ENCODE measurements at regions not wholly inside any gene's neighbourhood (a gene's known extent, or its start where the extent isn't known, plus 50 kb on each side); places are given as distances from the start of the nearest gene placed in this dataset.

DNA sequence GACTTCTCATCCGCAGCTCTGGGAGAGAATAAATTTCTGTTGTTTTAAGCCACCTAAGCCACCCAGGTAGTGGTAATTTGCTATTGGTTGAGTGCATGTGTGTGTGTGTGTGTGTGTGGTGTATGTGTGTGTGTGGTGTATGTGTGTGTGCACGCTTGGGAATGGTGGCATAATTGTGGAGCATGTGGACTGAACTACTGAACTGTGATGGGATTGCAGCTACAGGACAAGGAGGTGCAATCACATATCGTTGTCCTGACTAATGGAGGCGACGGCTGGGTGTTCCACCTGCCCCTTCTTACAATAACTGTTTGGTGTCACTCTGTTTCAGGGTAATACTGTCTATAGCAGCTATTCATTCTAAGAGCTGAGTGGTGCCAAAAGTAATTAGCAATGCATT lies 448.7 kb upstream of the PFKP start:
- Histone ChIP-seq H2BK120ac (ENCODE audit: low read depth, low read length) (no peak overlapping the region), H3K9me3 (replicated peaks in 1 of 2; ENCODE audit: control insufficient read depth in 2 of 2, insufficient read depth in 1 of 2, low read depth in 1 of 2, low read length in 2 of 2) (no peaks in the 10 kb centered on the region), H3K36me3 (replicated peaks in 1 of 2; ENCODE audit: control insufficient read depth in 2 of 2, insufficient read depth in 2 of 2, low read length in 2 of 2) (no peaks in the 10 kb centered on the region), H3K4ac (ENCODE audit: low read length) (no peak overlapping the region), H2BK15ac (ENCODE audit: low read length) (no peak overlapping the region), H3K4me1 (ENCODE audit: control insufficient read depth in 2 of 2, insufficient read depth in 1 of 2, low read depth in 1 of 2, low read length in 2 of 2) (peaks cover 0 to 4% of the 10 kb centered on the region in 2 donors), H3K9ac (ENCODE audit: low read depth, low read length, poor library complexity) (no peak overlapping the region), H3K27ac (replicated peaks; ENCODE audit: low read length) (no peak overlapping the region), H3K23ac (ENCODE audit: low read depth, low read length, poor library complexity) (no peak overlapping the region), H4K8ac (ENCODE audit: low read depth, low read length) (no peak overlapping the region), H3K79me1 (ENCODE audit: low read depth, low read length) (no peaks in the 10 kb centered on the region), H2AK5ac (ENCODE audit: low read depth, low read length) (no peak overlapping the region), H3K14ac (ENCODE audit: low read length) (no peak overlapping the region), H2BK5ac (ENCODE audit: low read length) (no peak overlapping the region), H2BK12ac (ENCODE audit: low read length) (no peak overlapping the region), H3K27me3 (ENCODE audit: control insufficient read depth in 3 of 3, insufficient read depth in 3 of 3, low read depth in 1 of 3, low read length in 3 of 3) (no peaks in the 10 kb centered on the region), H4K91ac (ENCODE audit: low read depth, low read length, poor library complexity) (no peak overlapping the region), H3K18ac (ENCODE audit: low read length) (no peak overlapping the region), H3K4me3 (ENCODE audit: low read length in 2 of 2) (no peak overlapping the region), H3K4me2 (ENCODE audit: insufficient read depth, low read length, poor library complexity, severe bottlenecking) (no peak overlapping the region), H2AFZ (ENCODE audit: low read length) (no peak overlapping the region)
- DNase-seq (ENCODE audit: low spot score), result no peak
- no CpG with 5 or more reads among the region's 5 CpGs for WGBS, 2 donors (ENCODE audit: extremely low coverage in 2 of 2, insufficient read length in 2 of 2, insufficient replicate concordance in 1 of 2)

DNA sequence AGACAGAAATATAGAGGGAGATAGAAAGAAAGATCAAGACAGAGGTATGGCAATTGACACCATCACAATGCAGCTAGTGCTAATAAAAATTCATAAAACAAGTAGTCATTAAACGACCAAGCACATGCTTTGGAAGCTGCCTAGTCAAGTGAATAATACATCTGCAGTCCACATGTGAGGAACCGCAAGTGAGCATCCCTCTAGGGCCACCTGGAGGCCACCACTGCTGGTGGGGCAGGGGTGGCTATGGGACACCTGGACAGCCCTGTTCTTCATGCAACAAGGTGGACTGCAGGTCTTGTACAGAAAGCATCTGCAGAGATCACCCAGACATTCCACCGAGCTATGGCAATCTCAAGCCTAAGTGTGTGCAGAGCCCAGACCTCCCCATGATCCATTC lies 451.1 kb upstream of the PFKP start:
- Histone ChIP-seq H3K18ac (ENCODE audit: low read length) (no peak overlapping the region), H3K14ac (ENCODE audit: low read length) (no peak overlapping the region), H2BK15ac (ENCODE audit: low read length) (peak overlapping the region; percentile 22), H4K8ac (ENCODE audit: low read depth, low read length) (no peak overlapping the region), H2AFZ (ENCODE audit: low read length) (no peak overlapping the region), H3K4me3 (ENCODE audit: low read length in 2 of 2) (no peak overlapping the region), H3K4me2 (ENCODE audit: insufficient read depth, low read length, poor library complexity, severe bottlenecking) (no peak overlapping the region), H4K91ac (ENCODE audit: low read depth, low read length, poor library complexity) (no peak overlapping the region), H2AK5ac (ENCODE audit: low read depth, low read length) (no peak overlapping the region), H3K4ac (ENCODE audit: low read length) (no peak overlapping the region), H3K9me3 (replicated peaks in 1 of 2; ENCODE audit: control insufficient read depth in 2 of 2, insufficient read depth in 1 of 2, low read depth in 1 of 2, low read length in 2 of 2) (no peaks in the 10 kb centered on the region), H2BK120ac (ENCODE audit: low read depth, low read length) (peak overlapping the region; percentile 14), H2BK5ac (ENCODE audit: low read length) (no peak overlapping the region), H3K27ac (replicated peaks; ENCODE audit: low read length) (no peak overlapping the region), H2BK12ac (ENCODE audit: low read length) (no peak overlapping the region), H3K27me3 (ENCODE audit: control insufficient read depth in 3 of 3, insufficient read depth in 3 of 3, low read depth in 1 of 3, low read length in 3 of 3) (no peaks in the 10 kb centered on the region), H3K23ac (ENCODE audit: low read depth, low read length, poor library complexity) (no peak overlapping the region), H3K9ac (ENCODE audit: low read depth, low read length, poor library complexity) (no peak overlapping the region), H3K4me1 (ENCODE audit: control insufficient read depth in 2 of 2, insufficient read depth in 1 of 2, low read depth in 1 of 2, low read length in 2 of 2) (peaks cover under 1 to 5% of the 10 kb centered on the region in 2 donors), H3K36me3 (replicated peaks in 1 of 2; ENCODE audit: control insufficient read depth in 2 of 2, insufficient read depth in 2 of 2, low read length in 2 of 2) (no peaks in the 10 kb centered on the region), H3K79me1 (ENCODE audit: low read depth, low read length) (no peaks in the 10 kb centered on the region)
- DNase-seq (ENCODE audit: low spot score), result no peak
- no CpG with 5 or more reads among the region's 3 CpGs for WGBS, 2 donors (ENCODE audit: extremely low coverage in 2 of 2, insufficient read length in 2 of 2, insufficient replicate concordance in 1 of 2)

DNA sequence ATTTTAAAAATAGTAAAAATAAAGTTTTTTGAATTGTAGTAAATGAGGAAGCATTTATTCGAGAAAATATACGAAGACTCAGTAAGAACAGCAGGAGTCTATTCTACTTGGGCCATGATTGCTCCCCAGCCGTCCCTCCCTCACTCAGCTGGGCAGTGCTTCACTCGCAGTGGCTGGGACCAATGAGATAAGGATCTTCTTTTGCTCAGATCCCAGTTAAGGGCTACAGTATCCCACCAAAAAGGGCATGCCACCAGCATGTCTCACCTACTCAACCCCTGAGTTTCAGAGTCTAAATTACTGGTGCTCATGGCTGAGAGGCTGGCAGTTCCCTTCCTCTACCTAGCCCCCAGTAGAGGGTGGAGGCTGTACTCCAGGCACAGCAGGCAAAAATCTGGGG lies 455.7 kb upstream of the PFKP start:
- H3K18ac ChIP-seq (ENCODE audit: low read length), result peak overlapping the region; percentile 32
- no peak overlapping the region for H2BK5ac ChIP-seq (ENCODE audit: low read length)
- no peak overlapping the region for H3K14ac ChIP-seq (ENCODE audit: low read length)
- H4K91ac ChIP-seq (ENCODE audit: low read depth, low read length, poor library complexity), result no peak overlapping the region
- no peaks in the 10 kb centered on the region for H3K36me3 ChIP-seq (replicated peaks in 1 of 2; ENCODE audit: control insufficient read depth in 2 of 2, insufficient read depth in 2 of 2, low read length in 2 of 2)
- H3K23ac ChIP-seq (ENCODE audit: low read depth, low read length, poor library complexity), result no peak overlapping the region
- H2BK120ac ChIP-seq (ENCODE audit: low read depth, low read length), result no peak overlapping the region
- no peak overlapping the region for H3K27ac ChIP-seq (replicated peaks; ENCODE audit: low read length)
- peak overlapping the region; percentile 37 for H2BK15ac ChIP-seq (ENCODE audit: low read length)
- H3K79me1 ChIP-seq (ENCODE audit: low read depth, low read length), result no peaks in the 10 kb centered on the region
- no peak overlapping the region for H3K4ac ChIP-seq (ENCODE audit: low read length)
- no peak overlapping the region for H3K9ac ChIP-seq (ENCODE audit: low read depth, low read length, poor library complexity)
- no peak overlapping the region for H2AK5ac ChIP-seq (ENCODE audit: low read depth, low read length)
- peaks cover 0 to 1% of the 10 kb centered on the region in 2 donors for H3K9me3 ChIP-seq (replicated peaks in 1 of 2; ENCODE audit: control insufficient read depth in 2 of 2, insufficient read depth in 1 of 2, low read depth in 1 of 2, low read length in 2 of 2)
- no peak overlapping the region for H4K8ac ChIP-seq (ENCODE audit: low read depth, low read length)
- H3K4me1 ChIP-seq (ENCODE audit: control insufficient read depth in 2 of 2, insufficient read depth in 1 of 2, low read depth in 1 of 2, low read length in 2 of 2), result peaks cover 0 to 12% of the 10 kb centered on the region in 2 donors
- no peak overlapping the region for H3K4me3 ChIP-seq (ENCODE audit: low read length in 2 of 2)
- H3K4me2 ChIP-seq (ENCODE audit: insufficient read depth, low read length, poor library complexity, severe bottlenecking), result no peak overlapping the region
- 100% methylated on average over 2 of the region's 4 CpGs; no CpG with 5 or more reads in 1 of the 2 donors for WGBS, 2 donors (ENCODE audit: extremely low coverage in 2 of 2, insufficient read length in 2 of 2, insufficient replicate concordance in 1 of 2)
- peak overlapping the region; percentile 59 for H2BK12ac ChIP-seq (ENCODE audit: low read length)
- no peak for DNase-seq (ENCODE audit: low spot score)
- no peaks in the 10 kb centered on the region for H3K27me3 ChIP-seq (ENCODE audit: control insufficient read depth in 3 of 3, insufficient read depth in 3 of 3, low read depth in 1 of 3, low read length in 3 of 3)
- H2AFZ ChIP-seq (ENCODE audit: low read length), result no peak overlapping the region

DNA sequence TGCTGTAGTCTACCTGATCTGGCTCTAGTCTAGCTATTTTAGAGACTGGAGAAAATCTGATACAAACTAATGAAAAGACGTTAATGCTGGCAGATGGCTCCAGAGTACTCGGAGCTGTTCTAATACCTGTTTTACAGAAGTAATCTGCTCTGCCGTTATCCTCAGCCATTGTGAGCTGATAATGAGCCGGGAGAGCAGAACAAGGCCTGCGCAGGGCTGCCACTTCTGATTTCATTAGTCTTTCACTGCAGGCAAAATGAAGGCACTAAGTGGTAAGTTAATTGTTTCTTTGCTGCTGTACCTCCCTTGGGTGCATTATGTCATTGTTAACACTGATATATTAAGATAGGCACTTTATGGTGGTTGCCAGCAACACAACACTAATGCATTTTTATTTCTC lies 456.4 kb upstream of the PFKP start:
- Histone ChIP-seq H3K36me3 (replicated peaks in 1 of 2; ENCODE audit: control insufficient read depth in 2 of 2, insufficient read depth in 2 of 2, low read length in 2 of 2) (no peaks in the 10 kb centered on the region), H2BK12ac (ENCODE audit: low read length) (no peak overlapping the region), H3K27me3 (ENCODE audit: control insufficient read depth in 3 of 3, insufficient read depth in 3 of 3, low read depth in 1 of 3, low read length in 3 of 3) (no peaks in the 10 kb centered on the region), H2AFZ (ENCODE audit: low read length) (peak overlapping the region; percentile 12), H3K27ac (replicated peaks; ENCODE audit: low read length) (peak overlapping the region; percentile 22), H3K9me3 (replicated peaks in 1 of 2; ENCODE audit: control insufficient read depth in 2 of 2, insufficient read depth in 1 of 2, low read depth in 1 of 2, low read length in 2 of 2) (peaks cover 1 to 3% of the 10 kb centered on the region in 2 donors), H3K14ac (ENCODE audit: low read length) (no peak overlapping the region), H2BK15ac (ENCODE audit: low read length) (no peak overlapping the region), H3K4me2 (ENCODE audit: insufficient read depth, low read length, poor library complexity, severe bottlenecking) (no peak overlapping the region), H3K79me1 (ENCODE audit: low read depth, low read length) (no peaks in the 10 kb centered on the region), H3K23ac (ENCODE audit: low read depth, low read length, poor library complexity) (no peak overlapping the region), H3K18ac (ENCODE audit: low read length) (no peak overlapping the region), H3K4me1 (ENCODE audit: control insufficient read depth in 2 of 2, insufficient read depth in 1 of 2, low read depth in 1 of 2, low read length in 2 of 2) (peaks cover 0 to 12% of the 10 kb centered on the region in 2 donors), H2BK5ac (ENCODE audit: low read length) (no peak overlapping the region), H2AK5ac (ENCODE audit: low read depth, low read length) (no peak overlapping the region), H3K9ac (ENCODE audit: low read depth, low read length, poor library complexity) (no peak overlapping the region), H4K91ac (ENCODE audit: low read depth, low read length, poor library complexity) (no peak overlapping the region), H2BK120ac (ENCODE audit: low read depth, low read length) (no peak overlapping the region), H4K8ac (ENCODE audit: low read depth, low read length) (no peak overlapping the region), H3K4ac (ENCODE audit: low read length) (no peak overlapping the region), H3K4me3 (ENCODE audit: low read length in 2 of 2) (no peak overlapping the region)
- DNase-seq (ENCODE audit: low spot score), result peak; percentile 6
- no CpG with 5 or more reads among the region's 5 CpGs for WGBS, 2 donors (ENCODE audit: extremely low coverage in 2 of 2, insufficient read length in 2 of 2, insufficient replicate concordance in 1 of 2)
